ENCODE measurements at regions not wholly inside any gene's neighbourhood (a gene's known extent, or its start where the extent isn't known, plus 50 kb on each side); places are given as distances from the start of the nearest gene placed in this dataset.

DNA sequence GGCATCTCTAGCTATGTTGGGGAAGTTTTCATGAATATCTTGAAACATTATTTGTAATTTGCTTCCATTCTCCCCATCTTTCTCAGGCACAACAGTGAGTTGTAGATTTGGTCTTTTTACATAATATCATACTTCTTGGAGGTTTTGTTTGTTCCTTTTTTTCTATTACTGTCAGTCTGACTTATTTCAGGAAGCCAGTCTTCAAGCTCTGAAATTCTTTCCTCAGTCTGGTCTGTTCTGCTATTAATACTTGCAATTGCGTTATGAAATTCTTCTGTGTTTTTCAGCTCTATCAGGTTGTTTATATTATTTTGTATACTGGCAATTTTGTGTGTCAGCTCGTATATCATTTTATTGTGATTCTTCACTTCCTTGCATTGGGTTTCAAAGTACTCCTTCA, 424.6 kb upstream of the PTBP2 start:
- TF ChIP-seq CTCF (optimal IDR thresholded peaks at IDR 0.05 in 1 of 3, IDR thresholded peaks at IDR 0.05 in 1 of 3, conservative IDR thresholded peaks at IDR 0.05 in 1 of 3; ENCODE audit: extremely low read depth in 1 of 3, insufficient read depth in 2 of 3, low read length in 3 of 3) (no peak), EZH2 (IDR thresholded peaks at IDR 0.05; ENCODE audit: low read length) (no peak)

All from keratinocyte (primary cell).